Tibial nerve (tissue), 3 donors: ENCODE measurements at regions not wholly inside any gene's neighbourhood (a gene's known extent, or its start where the extent isn't known, plus 50 kb on each side); places are given as distances from the start of the nearest gene placed in this dataset.

ENCODE experiments used
- CTCF ChIP-seq, 5 experiments: fragments of 200-600 bp in 3 of 5; fragments of 450-650 bp in 2 of 5; sonication (generic) in 3 of 5; IDR thresholded peaks; one replicate each; pipeline ENCODE4 v1.5.1; 2016 to 2019; ENCODE audit warnings: antibody characterized with exemption in 5 of 5, mild to moderate bottlenecking in 3 of 5, moderate library complexity in 2 of 5
- POLR2A ChIP-seq, 2 donors: fragments of 450-650 bp; IDR thresholded peaks; one replicate each; pipeline ENCODE4 v1.6.1; 2017; ENCODE audit warnings: antibody characterized with exemption in 2 of 2, mild to moderate bottlenecking in 2 of 2, moderate library complexity in 2 of 2

GRCh38 chr2:126381091-126381490 lies 274.9 kb upstream of the GYPC start:
- TF ChIP-seq CTCF (IDR thresholded peaks at IDR 0.05) = no peak
- TF ChIP-seq POLR2A (IDR thresholded peaks at IDR 0.05) = no peak
